K562 (cell line): ENCODE measurements at regions not wholly inside any gene's neighbourhood (a gene's known extent, or its start where the extent isn't known, plus 50 kb on each side); places are given as distances from the start of the nearest gene placed in this dataset.

Experiments used
- TAL1 ChIP-seq: fragments of 450-650 bp; IDR thresholded peaks from 2 replicates; pipeline ENCODE4 v1.6.1; 2016; ENCODE audit warnings: mild to moderate bottlenecking
- TGIF2 ChIP-seq: sonication (generic); formaldehyde crosslinking; IDR thresholded peaks from 2 replicates; pipeline ENCODE4 v1.8.1; 2022; ENCODE audit warnings: mild to moderate bottlenecking, missing genetic modification reagents, moderate library complexity
- small RNA-seq: library from RNA; depleted of rRNA; stranded (forward); fragments of <200 nt; gene quantifications from one replicate; pipeline ENCODE3, GENCODE V24; 2014

DNA sequence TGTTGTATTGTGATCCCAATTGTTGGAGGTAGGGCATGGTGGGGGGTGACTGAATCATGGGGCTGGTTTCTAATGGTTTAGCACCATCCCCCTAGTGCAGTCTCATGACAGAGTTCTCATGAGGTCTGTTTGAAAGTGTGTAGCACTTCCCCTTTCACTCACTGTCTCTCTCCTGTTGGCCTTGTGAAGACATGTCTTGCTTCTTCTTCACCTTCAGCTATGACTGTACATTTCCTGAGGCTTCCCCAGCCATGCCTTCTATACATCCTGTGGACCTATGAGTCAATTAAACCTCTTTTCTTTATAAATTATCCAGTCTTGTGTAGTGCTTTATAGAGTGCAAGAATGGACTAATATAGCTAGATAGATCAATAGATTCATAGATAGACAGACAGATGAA lies 230.0 kb downstream of the MAGEE1 start (continued):
- TF ChIP-seq TGIF2 (CRISPR knock-in tag), result no peak
- no peak for TF ChIP-seq TAL1

Small RNA genes in the stretch of these regions (small RNA-seq; reads per million reads assigned to genes)
- gene RNA5SP508, result 0.88 reads per million, percentile 53 among the genes with 10 or more reads in this experiment
